GM19372 (cell line): ENCODE measurements at regions not wholly inside any gene's neighbourhood (a gene's known extent, or its start where the extent isn't known, plus 50 kb on each side); places are given as distances from the start of the nearest gene placed in this dataset.
A peak's percentile ranks its signal among the peaks of the same experiment; 100 is the strongest.
"Not testable (repeated sequence)": the region's sequence is repeated elsewhere in the genome, so short reads cannot be mapped to it uniquely, and the experiment has no call there.

Experiments used
- ATAC-seq: cut with Tn5 transposase; IDR thresholded peaks from one replicate; pipeline ENCODE4 v1.9.1; 2021; ENCODE audit warnings: mild to moderate bottlenecking, low read depth, moderate library complexity; ENCODE audit not compliant: unreplicated experiment

GRCh38 chr12:116327992-116328391 is 50.5 kb upstream of the MED13L start:
- not testable (repeated sequence) for ATAC-seq

GRCh38 chr12:116331876-116332275 is 54.4 kb upstream of the MED13L start:
- ATAC-seq, result no peak

GRCh38 chr12:116332705-116333380 is 55.4 kb upstream of the MED13L start:
- no peak for ATAC-seq

- ATAC-seq, result no peak
Observed at GRCh38 chr12:116333402-116333801, 55.9 kb upstream of the MED13L start.

GRCh38 chr12:116336542-116337065 is 59.1 kb upstream of the MED13L start:
- ATAC-seq, result peak; percentile 91

GRCh38 chr12:116337312-116337711 is 59.8 kb upstream of the MED13L start:
- no peak for ATAC-seq

- no peak for ATAC-seq
Observed at GRCh38 chr12:116338064-116338846, 60.8 kb upstream of the MED13L start.

- ATAC-seq, result no peak
Observed at GRCh38 chr12:116339062-116339461, 61.6 kb upstream of the MED13L start.

- no peak for ATAC-seq
Observed at GRCh38 chr12:116339800-116340371, 62.4 kb upstream of the MED13L start.

GRCh38 chr12:116343331-116343884 is 65.9 kb upstream of the MED13L start:
- no peak for ATAC-seq

- no peak for ATAC-seq
Observed at GRCh38 chr12:116346222-116346621, 68.7 kb upstream of the MED13L start.

GRCh38 chr12:116346741-116347140 is 69.2 kb upstream of the MED13L start:
- ATAC-seq, result no peak

- ATAC-seq, result no peak
Observed at GRCh38 chr12:116347265-116347664, 69.8 kb upstream of the MED13L start.

GRCh38 chr12:116352315-116352835 is 74.9 kb upstream of the MED13L start:
- no peak for ATAC-seq

GRCh38 chr12:116353958-116354357 is 76.5 kb upstream of the MED13L start:
- no peak for ATAC-seq

- no peak for ATAC-seq
Observed at GRCh38 chr12:116354534-116354933, 77.0 kb upstream of the MED13L start.

GRCh38 chr12:116354950-116355783 is 77.7 kb upstream of the MED13L start:
- ATAC-seq, result no peak

- ATAC-seq, result no peak
Observed at GRCh38 chr12:116358536-116358892, 81.0 kb upstream of the MED13L start.

- peak; percentile 97 for ATAC-seq
Observed at GRCh38 chr12:116358893-116359761, 81.6 kb upstream of the MED13L start.
